Stimulated activated memory B cell treated with anti-CD40 and anti-IgM and Interleukin-4, amounts not matched to agents 10 μg/mL and 1 μg/mL and 100 μg/mL, for 72 hours (primary cell): ENCODE measurements at regions not wholly inside any gene's neighbourhood (a gene's known extent, or its start where the extent isn't known, plus 50 kb on each side); places are given as distances from the start of the nearest gene placed in this dataset.

Experiments
- ATAC-seq: fragments of 150-1000 bp; cut with Tn5 transposase; 2 replicates; pipeline ENCODE4 v1.10.0; 2021
- H3K27ac Mint-ChIP-seq: one replicate; pipeline ENCODE4 v1.8.0; 2022; ENCODE audit warnings: mild to moderate bottlenecking, mixed read lengths
- H3K27me3 Mint-ChIP-seq: one replicate; pipeline ENCODE4 v1.8.0; 2022; ENCODE audit warnings: mixed read lengths
- H3K36me3 Mint-ChIP-seq: one replicate; pipeline ENCODE4 v1.8.0; 2022; ENCODE audit warnings: mixed read lengths
- H3K4me1 Mint-ChIP-seq: one replicate; pipeline ENCODE4 v1.8.0; 2022; ENCODE audit warnings: mixed read lengths
- H3K4me3 Mint-ChIP-seq: one replicate; pipeline ENCODE4 v1.8.0; 2022; ENCODE audit warnings: mild to moderate bottlenecking, moderate library complexity, mixed read lengths
- H3K9me3 Mint-ChIP-seq: one replicate; pipeline ENCODE4 v1.8.0; 2022; ENCODE audit warnings: mixed read lengths

DNA sequence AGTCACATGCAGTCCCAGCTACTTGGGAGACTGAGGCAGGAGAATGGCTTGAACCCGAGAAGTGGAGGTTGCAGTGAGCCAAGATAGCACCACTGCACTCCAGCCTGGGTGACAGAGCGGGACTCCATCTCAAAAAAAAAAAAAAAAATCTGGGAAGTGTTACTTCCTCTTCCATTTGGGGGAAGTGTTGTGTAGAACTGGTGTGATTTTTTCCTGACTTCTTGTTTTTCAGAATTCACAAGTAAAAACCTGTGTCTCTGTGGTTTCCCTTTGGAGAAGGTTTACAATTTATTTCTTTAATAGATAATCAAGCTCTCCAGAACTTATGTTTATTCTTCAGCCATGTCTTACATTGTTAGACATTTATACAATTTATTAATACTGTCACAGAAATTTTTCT, 396.1 kb downstream of the BRD1 start:
- Mint-ChIP-seq H3K9me3 (peaks cover 6% of the 10 kb centered on the region), H3K27me3 (no peaks in the 10 kb centered on the region), H3K4me1 (no peaks in the 10 kb centered on the region), H3K4me3 (no peak overlapping the region), H3K36me3 (peaks cover 20% of the 10 kb centered on the region), H3K27ac (no peak overlapping the region)
- ATAC-seq, result no peak

DNA sequence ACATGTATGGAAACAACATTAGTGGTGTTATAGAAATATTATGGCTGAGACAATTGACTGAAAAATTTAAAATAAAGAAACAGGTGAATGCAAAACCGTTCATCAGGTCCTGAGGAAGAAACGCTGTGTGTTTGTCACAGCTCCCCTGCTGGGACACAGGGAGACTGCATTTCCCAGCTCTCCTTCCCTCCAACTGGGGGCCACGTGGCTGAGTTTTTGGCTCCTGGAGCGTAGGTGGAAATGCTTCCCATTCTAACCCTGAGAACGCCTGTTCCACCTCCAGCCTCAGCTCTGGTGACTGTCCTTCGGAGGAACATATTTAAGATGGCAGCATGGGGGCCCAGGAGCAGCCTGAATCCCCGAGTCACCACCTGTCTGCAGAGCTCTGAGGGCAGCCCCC, 398.6 kb downstream of the BRD1 start:
- ATAC-seq, result no peak
- H3K27ac Mint-ChIP-seq, result no peak overlapping the region
- H3K4me3 Mint-ChIP-seq, result no peak overlapping the region
- H3K27me3 Mint-ChIP-seq, result no peaks in the 10 kb centered on the region
- no peaks in the 10 kb centered on the region for H3K4me1 Mint-ChIP-seq
- H3K36me3 Mint-ChIP-seq, result peaks cover under 1% of the 10 kb centered on the region
- peaks cover 5% of the 10 kb centered on the region for H3K9me3 Mint-ChIP-seq

DNA sequence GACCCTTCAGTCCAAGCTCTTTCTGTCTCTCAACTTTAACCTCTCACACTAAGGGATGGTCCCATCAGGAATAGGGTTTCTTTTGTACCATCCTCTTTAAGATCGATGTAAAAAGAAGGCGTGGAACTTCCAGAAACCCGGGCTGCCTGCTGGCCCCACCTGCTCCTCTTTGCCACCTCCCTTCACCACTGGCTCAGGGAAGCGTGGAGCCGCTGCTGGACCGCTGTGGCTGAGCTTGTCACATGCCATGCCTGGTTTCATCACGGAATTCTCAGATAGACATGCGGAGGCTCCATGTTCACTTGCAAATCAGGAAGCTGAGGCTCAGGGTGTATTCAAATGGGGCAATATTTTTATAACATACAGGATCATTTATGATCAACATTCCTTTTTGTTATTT, 399.7 kb downstream of the BRD1 start:
- Mint-ChIP-seq H3K36me3 (no peaks in the 10 kb centered on the region), H3K4me3 (no peak overlapping the region), H3K27ac (no peak overlapping the region), H3K4me1 (no peaks in the 10 kb centered on the region), H3K27me3 (no peaks in the 10 kb centered on the region), H3K9me3 (peaks cover 5% of the 10 kb centered on the region)
- no peak for ATAC-seq

DNA sequence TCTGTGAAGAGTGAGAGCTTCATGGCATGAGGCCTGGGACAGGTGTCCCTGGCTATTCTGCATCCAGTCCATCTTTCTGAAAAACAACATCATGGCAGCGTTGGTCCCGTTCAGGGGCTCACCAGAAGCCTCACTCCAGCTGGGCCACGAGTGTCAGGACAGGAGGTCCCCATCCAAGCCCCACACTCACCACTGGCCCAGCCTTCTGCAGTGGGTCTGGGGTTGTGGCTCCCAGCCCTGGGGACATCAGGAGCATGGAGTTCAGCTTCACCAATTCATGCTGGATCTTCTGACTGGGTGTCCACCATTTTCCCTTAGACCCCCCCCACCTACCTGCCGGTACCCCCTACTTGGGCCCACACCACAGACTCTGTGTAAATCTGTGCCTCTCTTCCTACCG, 400.3 kb downstream of the BRD1 start:
- ATAC-seq, result no peak
- Mint-ChIP-seq H3K4me1 (no peaks in the 10 kb centered on the region), H3K9me3 (peaks cover 5% of the 10 kb centered on the region), H3K27ac (no peak overlapping the region), H3K36me3 (no peaks in the 10 kb centered on the region), H3K27me3 (no peaks in the 10 kb centered on the region), H3K4me3 (no peak overlapping the region)

DNA sequence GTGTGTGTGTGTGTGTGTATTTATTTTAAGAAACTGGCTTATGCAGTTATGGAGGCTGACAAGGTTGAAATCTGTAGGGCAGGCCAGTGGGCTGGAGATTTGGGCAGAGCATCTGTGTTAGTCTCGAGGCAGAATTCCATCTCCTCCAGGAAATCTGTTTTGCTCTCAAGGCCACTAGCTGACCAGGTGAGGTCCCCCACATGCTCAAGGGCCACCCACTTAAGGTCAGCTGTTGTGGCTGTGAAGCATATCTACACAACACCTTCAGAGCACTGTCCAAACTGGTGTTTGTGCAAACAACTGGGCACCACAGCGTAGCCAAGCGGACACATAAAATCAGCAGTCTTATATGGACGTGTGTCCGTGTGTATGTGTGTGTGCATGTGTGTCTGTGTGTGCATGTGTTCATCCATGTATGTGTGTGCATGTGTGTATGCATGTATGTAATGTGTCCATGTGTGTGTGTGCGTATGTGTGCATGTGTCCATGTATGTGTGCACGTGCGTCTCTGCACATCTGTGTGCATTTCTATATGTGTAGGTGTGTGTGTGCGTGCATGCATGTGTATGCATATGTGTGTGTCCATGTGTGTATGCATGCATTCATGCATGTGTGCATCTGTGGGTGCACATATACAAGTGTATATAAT, 400.9 kb downstream of the BRD1 start:
- Mint-ChIP-seq H3K4me1 (no peaks in the 10 kb centered on the region), H3K9me3 (peaks cover 5% of the 10 kb centered on the region), H3K4me3 (no peak overlapping the region), H3K36me3 (no peaks in the 10 kb centered on the region), H3K27me3 (no peaks in the 10 kb centered on the region), H3K27ac (no peak overlapping the region)
- ATAC-seq, result no peak

DNA sequence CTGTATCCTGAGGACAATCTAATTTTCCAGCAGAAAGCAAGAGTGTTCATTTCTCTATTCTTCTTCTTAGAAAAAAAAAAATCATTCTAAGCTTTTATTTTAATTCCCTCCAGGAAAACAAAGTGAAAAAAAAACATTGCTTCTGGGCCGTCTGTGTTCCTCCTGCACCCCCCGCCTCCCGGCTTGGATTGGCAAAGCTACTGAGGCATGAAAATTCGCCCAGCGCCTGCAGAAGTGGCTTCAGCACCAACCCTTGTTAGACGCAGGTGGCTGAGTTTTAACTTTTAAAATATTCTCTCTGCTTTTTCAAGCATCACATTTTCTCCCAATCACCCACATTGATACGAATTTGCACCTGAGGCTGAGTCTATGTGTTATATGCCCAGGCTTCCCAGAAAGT, 401.6 kb downstream of the BRD1 start:
- Mint-ChIP-seq H3K36me3 (no peaks in the 10 kb centered on the region), H3K4me1 (no peaks in the 10 kb centered on the region), H3K4me3 (no peak overlapping the region), H3K9me3 (peaks cover 5% of the 10 kb centered on the region), H3K27me3 (no peaks in the 10 kb centered on the region), H3K27ac (no peak overlapping the region)
- no peak for ATAC-seq

DNA sequence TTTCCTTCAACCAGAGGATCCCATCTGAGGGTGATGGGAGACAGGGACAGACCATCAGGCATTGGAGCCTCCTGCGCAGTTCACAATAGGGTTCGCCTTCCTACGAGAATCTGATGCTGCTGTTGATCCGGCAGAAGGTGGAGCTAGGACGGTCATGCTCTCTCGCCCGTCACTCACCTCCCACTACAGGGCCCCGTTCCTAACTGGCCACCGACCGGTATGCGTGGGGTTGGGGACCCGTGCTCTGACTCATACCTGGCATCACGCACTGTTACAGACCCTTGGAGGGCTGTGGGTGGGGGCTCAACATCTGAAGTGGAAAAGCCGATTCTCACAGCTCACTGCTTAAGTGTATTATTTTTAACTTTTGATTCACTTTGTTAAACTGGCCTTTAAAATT, 402.3 kb downstream of the BRD1 start:
- Mint-ChIP-seq H3K4me1 (no peaks in the 10 kb centered on the region), H3K27me3 (no peaks in the 10 kb centered on the region), H3K9me3 (peaks cover 10% of the 10 kb centered on the region), H3K36me3 (peaks cover 6% of the 10 kb centered on the region), H3K4me3 (no peak overlapping the region), H3K27ac (no peak overlapping the region)
- no peak for ATAC-seq

DNA sequence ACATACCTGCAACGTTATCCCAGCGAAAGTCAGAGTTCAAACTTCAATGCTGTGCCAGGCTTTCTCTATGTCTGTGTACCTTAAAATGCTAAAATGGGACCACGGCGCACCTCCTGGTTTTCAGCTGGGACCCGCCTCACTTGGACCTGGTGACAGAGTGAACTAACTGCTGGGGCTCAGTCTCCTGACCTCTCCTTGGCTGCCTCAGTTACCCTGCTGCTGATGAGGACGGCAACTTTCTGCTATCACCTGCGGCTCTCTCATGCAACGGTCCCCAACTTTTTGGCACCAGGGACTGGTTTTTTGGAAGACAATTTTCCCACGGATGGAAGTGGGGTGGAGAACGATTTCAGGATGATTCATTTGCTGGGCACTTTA, 402.8 kb downstream of the BRD1 start:
- Mint-ChIP-seq H3K4me3 (no peak overlapping the region), H3K4me1 (no peaks in the 10 kb centered on the region), H3K36me3 (peaks cover 6% of the 10 kb centered on the region), H3K27ac (no peak overlapping the region), H3K27me3 (no peaks in the 10 kb centered on the region), H3K9me3 (peaks cover 10% of the 10 kb centered on the region)
- ATAC-seq, result no peak

DNA sequence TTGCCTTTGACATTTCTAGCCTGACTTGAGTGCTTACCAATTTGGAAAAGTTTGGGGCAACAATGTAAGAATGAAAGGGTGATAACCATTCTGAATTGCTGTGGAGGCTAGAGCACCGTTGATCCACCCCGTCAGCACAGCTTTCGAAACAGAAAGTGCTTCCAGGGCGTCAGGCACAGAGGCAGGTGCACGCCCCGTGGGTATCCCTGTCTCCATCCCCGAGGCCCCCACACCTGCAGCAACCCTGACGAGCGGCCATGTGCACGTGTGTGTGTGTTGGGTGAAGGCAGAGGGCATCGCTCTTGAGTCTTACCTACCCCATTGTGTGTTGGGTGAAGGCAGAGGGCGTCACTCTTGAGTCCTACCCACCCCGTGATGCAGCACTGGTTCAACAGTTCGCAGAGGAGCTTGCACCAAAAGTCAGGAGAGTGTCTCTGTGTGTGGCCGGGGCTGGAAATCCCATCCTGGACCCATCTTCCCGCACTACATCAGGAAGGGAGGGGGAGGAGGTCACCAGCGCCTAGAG, 404.5 kb downstream of the BRD1 start:
- no peaks in the 10 kb centered on the region for H3K4me1 Mint-ChIP-seq
- ATAC-seq, result no peak
- no peak overlapping the region for H3K4me3 Mint-ChIP-seq
- H3K36me3 Mint-ChIP-seq, result peaks cover 6% of the 10 kb centered on the region
- H3K27me3 Mint-ChIP-seq, result no peaks in the 10 kb centered on the region
- no peak overlapping the region for H3K27ac Mint-ChIP-seq
- peaks cover 13% of the 10 kb centered on the region for H3K9me3 Mint-ChIP-seq

DNA sequence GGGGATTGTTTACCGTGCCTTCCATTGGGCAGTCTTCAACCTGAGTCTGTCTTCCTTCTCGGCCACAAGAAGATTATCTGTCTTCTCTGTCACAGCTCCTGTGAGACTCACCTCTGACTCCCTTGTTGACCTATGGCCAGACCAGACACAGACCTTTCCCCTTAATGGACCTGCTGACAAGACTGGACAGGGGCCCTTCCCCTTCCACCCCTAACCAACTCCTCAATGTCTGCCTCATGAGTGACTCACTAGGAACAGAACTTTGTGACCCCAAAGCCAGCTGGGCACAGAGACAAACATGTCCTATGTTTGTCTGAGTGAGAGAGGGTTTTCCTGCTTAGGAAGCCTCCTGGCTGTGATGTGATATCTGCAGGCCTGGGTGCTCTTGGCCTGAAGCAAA, 405.0 kb downstream of the BRD1 start:
- no peak for ATAC-seq
- Mint-ChIP-seq H3K4me1 (no peaks in the 10 kb centered on the region), H3K36me3 (peaks cover 6% of the 10 kb centered on the region), H3K4me3 (no peak overlapping the region), H3K9me3 (peaks cover 13% of the 10 kb centered on the region), H3K27ac (no peak overlapping the region), H3K27me3 (no peaks in the 10 kb centered on the region)

DNA sequence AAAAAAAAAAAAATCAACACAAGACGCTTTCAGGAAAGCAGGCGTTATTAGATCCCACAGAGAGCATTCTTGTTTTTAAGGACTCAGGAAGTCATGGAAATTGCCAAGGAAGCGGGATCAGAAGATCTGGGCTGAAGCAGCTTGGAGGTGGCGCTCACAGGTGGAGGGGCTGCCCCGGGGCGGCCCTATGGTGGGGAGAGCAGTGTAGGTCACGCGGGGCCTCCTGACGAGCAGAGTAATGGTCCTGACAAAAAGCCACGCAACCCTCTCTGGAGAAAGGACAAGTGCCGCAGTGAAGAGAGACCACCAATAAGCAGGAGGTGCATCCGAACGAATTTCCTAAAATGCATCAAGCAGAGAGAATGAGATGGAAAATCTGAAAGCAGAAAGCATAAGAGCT, 407.0 kb downstream of the BRD1 start:
- Mint-ChIP-seq H3K9me3 (peaks cover 13% of the 10 kb centered on the region), H3K27me3 (no peaks in the 10 kb centered on the region), H3K4me1 (no peaks in the 10 kb centered on the region), H3K36me3 (peaks cover 11% of the 10 kb centered on the region), H3K4me3 (no peak overlapping the region), H3K27ac (no peak overlapping the region)
- no peak for ATAC-seq

DNA sequence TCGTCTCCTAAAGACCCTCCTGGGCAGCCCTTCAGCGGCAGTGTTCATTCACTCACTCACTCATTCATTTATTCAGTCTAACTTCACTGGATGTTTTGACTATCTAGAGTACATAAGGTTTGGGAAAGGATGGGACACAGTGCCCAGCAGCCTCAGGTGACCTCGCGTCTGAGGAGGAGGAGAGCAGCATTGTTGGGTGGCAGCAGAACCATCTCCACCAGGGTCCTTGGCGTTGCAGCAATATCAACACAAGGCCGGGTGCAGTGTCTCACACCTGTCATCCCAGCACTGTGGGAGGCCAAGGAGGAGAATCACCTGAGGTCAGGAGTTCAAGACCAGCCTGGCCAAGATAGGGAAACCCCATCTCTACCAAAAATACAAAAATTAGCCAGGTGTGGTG, 408.0 kb downstream of the BRD1 start:
- H3K27me3 Mint-ChIP-seq, result no peaks in the 10 kb centered on the region
- H3K36me3 Mint-ChIP-seq, result peaks cover 11% of the 10 kb centered on the region
- H3K4me3 Mint-ChIP-seq, result no peak overlapping the region
- no peaks in the 10 kb centered on the region for H3K4me1 Mint-ChIP-seq
- peaks cover 9% of the 10 kb centered on the region for H3K9me3 Mint-ChIP-seq
- H3K27ac Mint-ChIP-seq, result no peak overlapping the region
- no peak for ATAC-seq

DNA sequence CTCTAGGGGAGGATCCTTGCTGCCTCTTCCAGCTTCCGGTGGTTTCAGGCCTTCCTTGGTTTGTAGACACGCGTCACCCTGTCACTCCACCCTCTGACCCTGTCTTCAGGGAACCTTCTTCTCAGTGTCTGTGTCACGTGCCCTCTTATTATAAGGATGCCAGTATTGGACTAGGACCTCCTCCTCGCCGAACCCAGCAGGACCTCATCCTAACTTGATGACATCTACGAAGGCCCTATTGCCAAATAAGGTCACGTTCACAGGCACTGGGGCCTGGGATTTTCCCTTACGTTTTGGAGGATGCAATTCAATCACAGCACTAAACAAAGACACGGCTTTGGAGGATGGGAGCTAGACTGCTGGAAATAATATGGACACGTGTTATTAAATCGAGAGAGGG, 408.7 kb downstream of the BRD1 start:
- H3K36me3 Mint-ChIP-seq, result peaks cover 11% of the 10 kb centered on the region
- H3K4me3 Mint-ChIP-seq, result no peak overlapping the region
- H3K9me3 Mint-ChIP-seq, result peaks cover 8% of the 10 kb centered on the region
- H3K27me3 Mint-ChIP-seq, result no peaks in the 10 kb centered on the region
- H3K4me1 Mint-ChIP-seq, result no peaks in the 10 kb centered on the region
- ATAC-seq, result no peak
- no peak overlapping the region for H3K27ac Mint-ChIP-seq

DNA sequence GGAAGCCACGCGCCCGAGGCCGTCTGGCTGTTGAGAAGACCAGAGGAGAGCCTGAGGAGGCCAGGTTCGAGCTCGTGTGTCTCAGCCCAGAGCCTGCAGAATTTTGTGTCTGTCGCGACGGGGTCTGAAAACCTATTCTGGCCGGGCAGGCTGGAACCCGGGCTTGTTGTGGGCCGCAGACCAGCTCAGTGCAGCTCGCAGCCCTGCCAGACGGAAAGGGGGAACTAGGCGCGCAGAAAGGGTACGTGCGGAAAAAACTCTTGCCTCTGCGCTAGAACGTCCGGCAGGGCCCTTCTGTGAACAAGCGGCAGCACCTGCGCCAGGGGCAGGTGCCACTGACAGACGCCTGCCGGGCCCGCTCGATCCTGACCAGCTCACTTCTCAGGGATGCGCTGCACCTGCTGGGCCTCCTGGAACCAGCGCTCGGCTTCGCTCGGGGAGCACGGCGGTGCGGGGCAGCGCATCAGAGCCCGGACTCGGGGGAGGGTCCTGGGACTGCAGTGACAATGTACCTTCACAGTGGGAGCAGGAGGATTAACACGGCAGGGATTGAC, 409.3 kb downstream of the BRD1 start:
- no peaks in the 10 kb centered on the region for H3K4me1 Mint-ChIP-seq
- H3K9me3 Mint-ChIP-seq, result peaks cover 8% of the 10 kb centered on the region
- H3K36me3 Mint-ChIP-seq, result peaks cover 11% of the 10 kb centered on the region
- H3K27me3 Mint-ChIP-seq, result no peaks in the 10 kb centered on the region
- H3K4me3 Mint-ChIP-seq, result no peak overlapping the region
- H3K27ac Mint-ChIP-seq, result no peak overlapping the region
- no peak for ATAC-seq

DNA sequence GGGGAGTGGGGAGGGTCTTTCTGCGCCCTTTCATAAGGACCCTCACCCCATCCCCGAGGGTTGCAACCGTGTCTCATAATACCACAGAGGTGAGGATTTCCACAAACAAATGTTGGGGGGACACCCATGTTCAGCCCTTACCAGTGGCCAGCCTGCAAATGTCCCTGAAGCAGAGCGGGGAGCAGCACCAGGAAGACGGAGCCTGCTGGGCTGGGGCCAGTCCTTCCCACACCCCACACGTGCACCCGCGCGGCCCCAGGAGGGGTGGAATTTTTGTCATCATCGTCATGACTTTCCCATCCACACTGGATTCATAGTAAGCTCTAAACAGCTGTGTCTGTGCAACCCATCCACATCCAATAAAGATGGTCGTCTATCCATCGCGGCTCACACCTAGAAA, 409.8 kb downstream of the BRD1 start:
- Mint-ChIP-seq H3K27ac (no peak overlapping the region), H3K27me3 (peaks cover 5% of the 10 kb centered on the region), H3K9me3 (peaks cover 8% of the 10 kb centered on the region), H3K36me3 (peaks cover 11% of the 10 kb centered on the region), H3K4me3 (no peak overlapping the region), H3K4me1 (no peaks in the 10 kb centered on the region)
- no peak for ATAC-seq

DNA sequence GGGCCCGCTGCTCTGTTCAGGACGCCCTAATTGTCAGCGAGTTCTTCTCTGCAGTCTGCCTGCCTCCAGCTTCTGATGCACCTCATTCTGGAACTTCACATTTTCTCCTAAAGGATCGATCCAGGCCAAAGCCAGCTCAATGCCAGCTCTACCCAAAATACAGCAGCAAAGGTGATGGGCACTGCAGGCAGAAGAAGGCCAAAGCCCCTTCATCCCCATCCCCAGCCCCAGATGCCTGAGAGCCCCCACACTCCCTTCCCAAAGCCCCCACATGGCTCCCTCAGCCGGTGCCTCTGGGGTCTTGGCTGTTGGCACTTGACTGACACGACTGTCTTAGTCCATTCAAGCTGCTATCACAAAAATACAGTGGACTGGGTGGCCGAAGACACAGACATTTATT, 410.3 kb downstream of the BRD1 start:
- Mint-ChIP-seq H3K36me3 (peaks cover 11% of the 10 kb centered on the region), H3K4me3 (no peak overlapping the region), H3K9me3 (peaks cover 8% of the 10 kb centered on the region), H3K4me1 (no peaks in the 10 kb centered on the region), H3K27me3 (peaks cover 8% of the 10 kb centered on the region), H3K27ac (no peak overlapping the region)
- no peak for ATAC-seq
